ENCODE measurements at regions not wholly inside any gene's neighbourhood (a gene's known extent, or its start where the extent isn't known, plus 50 kb on each side); places are given as distances from the start of the nearest gene placed in this dataset.

GRCh38 chr17:22505660-22506059 is 813.3 kb downstream of the KCNJ18 start:
- no peaks in the 10 kb centered on the region for H3K79me2 ChIP-seq (ENCODE audit: insufficient read depth, low read length)
- no peak overlapping the region for H3K4me3 ChIP-seq (replicated peaks in 1 of 3; ENCODE audit: low read depth in 2 of 3, low read length in 3 of 3)
- H4K20me1 ChIP-seq (ENCODE audit: insufficient read depth, low read length), result no peaks in the 10 kb centered on the region
- no peaks in the 10 kb centered on the region for H3K36me3 ChIP-seq (replicated peaks in 1 of 2; ENCODE audit: control insufficient read depth in 1 of 2, insufficient read depth in 2 of 2, low read length in 2 of 2)
- peaks cover 30 to 69% (median 45%) of the 10 kb centered on the region in 7 donors for H3K9me3 Mint-ChIP-seq
- no peaks in the 10 kb centered on the region for H3K4me1 ChIP-seq (ENCODE audit: control insufficient read depth in 1 of 2, insufficient read depth in 2 of 2, low read length in 2 of 2)
- WGBS (ENCODE audit: insufficient coverage), result 93% methylated on average over 6 of the region's 10 CpGs
- H2AFZ ChIP-seq (ENCODE audit: insufficient read depth, low read depth, low read length, poor library complexity, severe bottlenecking), result no peak overlapping the region
- no peaks in the 10 kb centered on the region for H3K4me1 Mint-ChIP-seq
- no peaks in the 10 kb centered on the region for H3K27me3 ChIP-seq (ENCODE audit: control insufficient read depth in 2 of 2, insufficient read depth in 2 of 2, low read length in 2 of 2)
- H3K27ac ChIP-seq (ENCODE audit: low read depth in 1 of 2, low read length in 2 of 2), result no peak overlapping the region
- no peak overlapping the region for H3K4me3 Mint-ChIP-seq
- H3K9me3 ChIP-seq (replicated peaks in 1 of 2; ENCODE audit: control insufficient read depth in 1 of 2, insufficient read depth in 1 of 2, low read length in 2 of 2), result peaks cover 58 to 64% of the 10 kb centered on the region in 2 donors
- no peaks in the 10 kb centered on the region for H3K36me3 Mint-ChIP-seq
- H3K4me2 ChIP-seq (replicated peaks; ENCODE audit: extremely low read depth, low read length, poor library complexity, severe bottlenecking), result no peak overlapping the region
- no peak overlapping the region for H3K27ac Mint-ChIP-seq
- H3K27me3 Mint-ChIP-seq (ENCODE audit: low read depth in 3 of 3), result peaks cover 0 to 7% (median 0%) of the 10 kb centered on the region in 3 donors
- no peak overlapping the region for H3K9ac ChIP-seq (ENCODE audit: insufficient read depth, low read length, poor library complexity, severe bottlenecking)
- TF ChIP-seq, protein P1, sequence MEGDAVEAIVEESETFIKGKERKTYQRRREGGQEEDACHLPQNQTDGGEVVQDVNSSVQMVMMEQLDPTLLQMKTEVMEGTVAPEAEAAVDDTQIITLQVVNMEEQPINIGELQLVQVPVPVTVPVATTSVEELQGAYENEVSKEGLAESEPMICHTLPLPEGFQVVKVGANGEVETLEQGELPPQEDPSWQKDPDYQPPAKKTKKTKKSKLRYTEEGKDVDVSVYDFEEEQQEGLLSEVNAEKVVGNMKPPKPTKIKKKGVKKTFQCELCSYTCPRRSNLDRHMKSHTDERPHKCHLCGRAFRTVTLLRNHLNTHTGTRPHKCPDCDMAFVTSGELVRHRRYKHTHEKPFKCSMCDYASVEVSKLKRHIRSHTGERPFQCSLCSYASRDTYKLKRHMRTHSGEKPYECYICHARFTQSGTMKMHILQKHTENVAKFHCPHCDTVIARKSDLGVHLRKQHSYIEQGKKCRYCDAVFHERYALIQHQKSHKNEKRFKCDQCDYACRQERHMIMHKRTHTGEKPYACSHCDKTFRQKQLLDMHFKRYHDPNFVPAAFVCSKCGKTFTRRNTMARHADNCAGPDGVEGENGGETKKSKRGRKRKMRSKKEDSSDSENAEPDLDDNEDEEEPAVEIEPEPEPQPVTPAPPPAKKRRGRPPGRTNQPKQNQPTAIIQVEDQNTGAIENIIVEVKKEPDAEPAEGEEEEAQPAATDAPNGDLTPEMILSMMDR (IDR thresholded peaks at IDR 0.05), result no peak
- no peak for DNase-seq
- intact Hi-C loops (cut with micrococcal nuclease), result no loop called here

GRCh38 chr17:22506231-22506630 is 813.9 kb downstream of the KCNJ18 start:
- DNase-seq, result no peak
- Histone ChIP-seq H3K79me2 (ENCODE audit: insufficient read depth, low read length) (no peaks in the 10 kb centered on the region), H3K4me1 (ENCODE audit: control insufficient read depth in 1 of 2, insufficient read depth in 2 of 2, low read length in 2 of 2) (no peaks in the 10 kb centered on the region), H3K27me3 (ENCODE audit: control insufficient read depth in 2 of 2, insufficient read depth in 2 of 2, low read length in 2 of 2) (no peaks in the 10 kb centered on the region), H3K4me2 (replicated peaks; ENCODE audit: extremely low read depth, low read length, poor library complexity, severe bottlenecking) (no peak overlapping the region), H3K9me3 (replicated peaks in 1 of 2; ENCODE audit: control insufficient read depth in 1 of 2, insufficient read depth in 1 of 2, low read length in 2 of 2) (peaks cover 59 to 64% of the 10 kb centered on the region in 2 donors), H3K36me3 (replicated peaks in 1 of 2; ENCODE audit: control insufficient read depth in 1 of 2, insufficient read depth in 2 of 2, low read length in 2 of 2) (no peaks in the 10 kb centered on the region), H3K9ac (ENCODE audit: insufficient read depth, low read length, poor library complexity, severe bottlenecking) (no peak overlapping the region), H3K4me3 (replicated peaks in 1 of 3; ENCODE audit: low read depth in 2 of 3, low read length in 3 of 3) (no peak overlapping the region), H2AFZ (ENCODE audit: insufficient read depth, low read depth, low read length, poor library complexity, severe bottlenecking) (no peak overlapping the region), H3K27ac (ENCODE audit: low read depth in 1 of 2, low read length in 2 of 2) (no peak overlapping the region), H4K20me1 (ENCODE audit: insufficient read depth, low read length) (no peaks in the 10 kb centered on the region)
- Mint-ChIP-seq H3K27ac (peak overlapping the region in 1 of 7 donors; percentile 41), H3K36me3 (no peaks in the 10 kb centered on the region), H3K4me3 (no peak overlapping the region), H3K27me3 (ENCODE audit: low read depth in 3 of 3) (peaks cover 0 to 7% (median 0%) of the 10 kb centered on the region in 3 donors), H3K9me3 (peaks cover 29 to 71% (median 45%) of the 10 kb centered on the region in 7 donors), H3K4me1 (no peaks in the 10 kb centered on the region)
- TF ChIP-seq, protein P1 (IDR thresholded peaks at IDR 0.05), result no peak
- WGBS (ENCODE audit: insufficient coverage), result 84% methylated on average over 20 of the region's 23 CpGs
- intact Hi-C loops (cut with micrococcal nuclease), result no loop called here

Measured in CD14-positive monocyte (primary cell).